ENCODE measurements at regions not wholly inside any gene's neighbourhood (a gene's known extent, or its start where the extent isn't known, plus 50 kb on each side); places are given as distances from the start of the nearest gene placed in this dataset.

DNA sequence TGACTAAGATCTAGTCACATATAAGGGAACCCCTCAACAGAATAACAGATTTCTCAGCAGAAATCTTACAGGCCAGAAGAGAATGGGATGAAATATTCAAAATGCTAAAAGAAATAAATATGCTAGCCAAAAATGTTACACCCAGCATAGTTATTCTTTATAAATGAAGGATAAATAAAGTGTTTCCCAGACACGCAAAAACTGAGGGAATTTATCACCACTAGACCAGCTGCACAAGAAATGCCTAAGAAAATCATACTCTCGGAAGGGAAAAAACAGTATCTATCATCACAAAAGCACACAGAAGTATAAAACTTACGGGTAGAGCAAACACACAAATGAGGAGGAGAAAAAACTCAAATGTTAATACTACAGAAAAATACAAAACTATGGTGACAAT lies 162.1 kb downstream of the HHIP start:
- TF ChIP-seq, protein P1, sequence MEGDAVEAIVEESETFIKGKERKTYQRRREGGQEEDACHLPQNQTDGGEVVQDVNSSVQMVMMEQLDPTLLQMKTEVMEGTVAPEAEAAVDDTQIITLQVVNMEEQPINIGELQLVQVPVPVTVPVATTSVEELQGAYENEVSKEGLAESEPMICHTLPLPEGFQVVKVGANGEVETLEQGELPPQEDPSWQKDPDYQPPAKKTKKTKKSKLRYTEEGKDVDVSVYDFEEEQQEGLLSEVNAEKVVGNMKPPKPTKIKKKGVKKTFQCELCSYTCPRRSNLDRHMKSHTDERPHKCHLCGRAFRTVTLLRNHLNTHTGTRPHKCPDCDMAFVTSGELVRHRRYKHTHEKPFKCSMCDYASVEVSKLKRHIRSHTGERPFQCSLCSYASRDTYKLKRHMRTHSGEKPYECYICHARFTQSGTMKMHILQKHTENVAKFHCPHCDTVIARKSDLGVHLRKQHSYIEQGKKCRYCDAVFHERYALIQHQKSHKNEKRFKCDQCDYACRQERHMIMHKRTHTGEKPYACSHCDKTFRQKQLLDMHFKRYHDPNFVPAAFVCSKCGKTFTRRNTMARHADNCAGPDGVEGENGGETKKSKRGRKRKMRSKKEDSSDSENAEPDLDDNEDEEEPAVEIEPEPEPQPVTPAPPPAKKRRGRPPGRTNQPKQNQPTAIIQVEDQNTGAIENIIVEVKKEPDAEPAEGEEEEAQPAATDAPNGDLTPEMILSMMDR (conservative IDR thresholded peaks at IDR 0.05; ENCODE audit: low read depth, low read length), result no peak
- no peak for TF ChIP-seq EZH2 (IDR thresholded peaks at IDR 0.05; ENCODE audit: borderline replicate concordance, low read depth, low read length, poor library complexity, severe bottlenecking)

Data from A673 (cell line).